NCI-H2171 treated with DMSO at 0.1 percent for 48 hours (cell line): ENCODE measurements at regions not wholly inside any gene's neighbourhood (a gene's known extent, or its start where the extent isn't known, plus 50 kb on each side); places are given as distances from the start of the nearest gene placed in this dataset.
A peak's percentile ranks its signal among the peaks of the same experiment; 100 is the strongest.
"Not testable (repeated sequence)": the region's sequence is repeated elsewhere in the genome, so short reads cannot be mapped to it uniquely, and the experiment has no call there.

Experiments used
- DNase-seq: peaks from one replicate; lab custom pipeline; 2025; lab: John Stamatoyannopoulos, UW

DNA sequence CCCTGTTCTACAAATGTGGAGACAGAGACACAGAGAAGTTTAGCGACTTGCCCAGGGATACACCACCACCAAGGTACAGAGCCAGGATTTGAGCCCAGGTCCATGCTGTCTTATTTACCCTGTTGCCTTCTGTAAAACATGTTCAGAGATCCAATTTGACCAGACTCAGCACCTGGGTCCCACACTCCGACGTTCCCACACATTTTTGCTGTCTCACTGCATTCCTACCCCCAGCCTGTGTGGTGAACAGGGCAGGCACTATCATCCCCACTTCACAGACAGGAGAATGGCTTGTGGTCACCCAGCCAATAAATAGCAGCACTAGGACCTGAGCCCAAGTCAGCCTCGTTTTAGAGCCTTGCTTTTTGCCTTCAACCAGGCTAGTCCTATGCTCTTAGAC is 102.8 kb downstream of the PJA1 start:
- DNase-seq = no peak

DNA sequence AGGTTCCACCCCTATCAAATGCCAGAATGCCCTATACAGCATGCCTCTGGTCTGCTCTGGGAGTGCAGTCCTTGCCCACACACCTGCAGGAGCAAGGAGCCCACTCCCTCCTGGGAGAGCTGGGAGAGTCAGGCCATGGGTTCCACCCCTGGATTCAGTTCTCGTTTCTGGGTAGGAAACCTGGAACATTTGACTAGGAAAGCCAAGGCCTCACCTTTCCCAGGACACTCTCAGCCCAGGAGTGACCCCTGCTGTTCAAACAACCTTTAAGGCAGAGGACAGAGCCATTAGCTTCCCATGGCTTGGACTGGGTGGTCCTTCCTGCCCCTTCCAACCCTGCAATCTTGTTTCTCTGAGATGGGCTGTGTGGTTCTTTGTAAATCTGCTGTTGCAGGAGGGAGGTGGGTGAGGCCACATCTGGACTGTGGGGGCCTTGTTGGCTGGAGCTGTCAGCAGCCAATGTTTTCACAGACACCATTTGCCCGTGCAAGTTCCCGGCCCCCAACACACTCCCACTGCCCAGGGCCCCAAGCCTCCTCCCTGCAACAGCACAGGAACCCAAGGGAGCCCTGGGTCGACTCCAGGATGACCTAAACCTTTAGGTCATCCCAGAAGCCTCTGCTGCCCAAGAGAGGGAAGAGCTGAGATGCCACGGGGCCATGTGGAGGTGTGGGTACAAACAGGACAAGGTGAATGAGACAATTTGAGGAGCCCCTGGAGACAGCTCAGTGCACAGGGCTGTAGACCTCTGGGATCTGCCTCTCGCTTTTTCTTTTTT is 104.4 kb downstream of the PJA1 start:
- DNase-seq = no peak

DNA sequence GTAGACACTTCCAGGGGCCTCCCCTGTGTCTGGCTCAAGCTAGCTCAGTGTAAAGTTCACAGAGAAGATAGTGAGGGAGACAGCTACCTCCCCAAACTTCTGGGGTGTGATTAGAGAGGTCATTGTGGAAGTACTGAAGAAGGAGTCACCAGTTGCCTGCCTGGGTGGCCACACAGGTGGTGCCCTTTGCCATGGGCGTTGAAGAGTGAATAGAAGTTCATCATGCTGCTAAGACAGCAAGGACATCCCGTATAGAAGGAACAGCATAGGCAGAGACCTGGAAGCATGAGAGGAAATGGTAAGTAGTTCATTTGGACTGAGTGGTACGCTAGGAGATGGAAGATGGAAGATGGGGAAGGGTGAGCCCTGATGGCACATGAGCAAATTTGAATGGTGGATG is 110.1 kb downstream of the PJA1 start:
- DNase-seq = no peak

DNA sequence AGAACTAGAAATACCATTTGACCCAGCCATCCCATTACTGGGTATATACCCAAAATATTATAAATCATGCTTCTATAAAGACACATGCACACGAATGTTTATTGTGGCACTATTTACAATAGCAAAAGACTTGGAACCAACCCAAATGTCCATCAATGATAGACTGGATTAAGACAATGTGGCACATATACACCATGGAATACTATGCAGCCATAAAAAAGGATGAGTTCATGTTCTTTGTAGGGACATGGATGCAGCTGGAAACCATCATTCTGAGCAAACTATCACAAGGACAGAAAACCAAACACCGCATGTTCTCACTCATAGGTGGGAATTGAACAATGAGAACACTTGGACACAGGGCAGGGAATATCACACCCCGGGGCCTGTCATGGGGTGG is 110.8 kb downstream of the PJA1 start:
- DNase-seq = not testable (repeated sequence)

DNA sequence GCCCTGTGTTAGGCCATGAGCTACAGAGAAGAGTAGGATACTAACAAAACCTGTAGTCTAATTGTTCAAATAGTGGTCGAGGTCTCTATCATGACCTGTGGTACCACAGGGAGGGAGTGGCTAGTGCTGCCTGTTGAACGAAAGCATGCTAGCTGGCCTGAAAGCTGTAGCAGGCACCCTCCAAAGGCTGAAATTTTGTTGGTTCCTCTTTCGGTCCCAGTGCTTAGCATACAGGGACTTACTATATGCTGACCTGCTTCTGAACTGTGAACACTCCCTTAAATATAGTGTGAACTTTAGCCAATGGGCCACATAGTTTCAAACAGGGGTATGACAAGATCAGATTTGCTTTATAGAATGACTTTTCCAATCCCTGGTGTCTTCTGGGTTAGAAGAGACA is 113.4 kb downstream of the PJA1 start:
- DNase-seq = no peak

DNA sequence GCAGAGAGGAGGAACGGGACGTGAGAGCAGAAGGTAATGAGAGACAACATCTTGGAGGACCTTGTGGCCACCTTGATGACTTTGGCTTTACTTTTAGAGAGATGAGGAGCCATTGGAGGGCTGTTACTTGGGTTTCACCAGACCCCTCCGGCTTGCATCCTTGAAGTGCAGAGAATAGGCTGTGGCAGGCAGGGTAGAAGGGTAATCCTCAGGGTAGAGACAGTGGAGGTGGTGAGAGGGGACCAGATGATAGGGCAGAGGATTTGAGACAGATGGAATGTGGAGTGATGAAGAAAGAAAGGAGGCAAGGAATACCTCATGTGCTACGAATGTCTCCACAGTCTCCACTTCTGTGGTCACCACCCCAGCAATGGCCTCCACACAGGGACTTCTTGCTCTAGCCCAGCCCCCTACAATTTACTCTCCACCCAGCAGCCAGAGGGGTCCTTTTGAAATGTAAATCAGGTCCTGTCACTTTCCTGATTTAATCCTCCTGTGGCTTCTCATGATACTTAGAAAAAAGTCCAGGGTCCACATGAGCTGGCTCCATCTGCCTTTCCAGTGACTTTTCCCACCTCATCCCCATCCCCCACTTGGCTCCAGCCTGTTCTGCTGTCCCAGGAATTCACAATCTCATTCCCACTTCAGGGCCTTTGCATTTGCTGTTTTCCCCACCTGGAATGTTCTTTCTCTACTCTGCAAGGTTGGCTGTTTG is 115.0 kb downstream of the PJA1 start:
- no peak for DNase-seq

DNA sequence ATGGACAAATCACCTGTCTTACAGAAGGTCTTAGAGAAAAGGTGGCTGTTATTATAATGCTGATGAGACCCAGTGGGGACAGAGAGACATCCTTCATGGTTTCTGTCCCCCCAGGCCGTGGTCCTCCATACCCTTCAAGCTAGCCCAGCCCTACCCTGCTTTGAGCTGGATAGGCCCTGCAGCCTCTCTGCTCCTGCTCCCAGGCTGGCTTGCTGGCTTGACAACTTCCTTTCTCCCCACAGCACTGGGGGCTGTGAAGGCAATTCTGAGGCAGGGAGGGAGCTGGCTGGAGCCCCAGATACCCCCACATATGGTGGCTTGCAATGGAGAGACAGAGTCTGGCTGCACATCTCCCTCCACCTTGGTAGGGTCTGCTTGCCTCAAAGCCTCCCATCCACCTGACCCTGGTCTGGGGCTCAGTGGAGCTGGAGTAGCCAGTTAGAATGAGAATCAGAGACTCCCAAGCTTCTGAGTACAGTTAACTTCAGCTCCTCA is 118.2 kb downstream of the PJA1 start:
- no peak for DNase-seq

DNA sequence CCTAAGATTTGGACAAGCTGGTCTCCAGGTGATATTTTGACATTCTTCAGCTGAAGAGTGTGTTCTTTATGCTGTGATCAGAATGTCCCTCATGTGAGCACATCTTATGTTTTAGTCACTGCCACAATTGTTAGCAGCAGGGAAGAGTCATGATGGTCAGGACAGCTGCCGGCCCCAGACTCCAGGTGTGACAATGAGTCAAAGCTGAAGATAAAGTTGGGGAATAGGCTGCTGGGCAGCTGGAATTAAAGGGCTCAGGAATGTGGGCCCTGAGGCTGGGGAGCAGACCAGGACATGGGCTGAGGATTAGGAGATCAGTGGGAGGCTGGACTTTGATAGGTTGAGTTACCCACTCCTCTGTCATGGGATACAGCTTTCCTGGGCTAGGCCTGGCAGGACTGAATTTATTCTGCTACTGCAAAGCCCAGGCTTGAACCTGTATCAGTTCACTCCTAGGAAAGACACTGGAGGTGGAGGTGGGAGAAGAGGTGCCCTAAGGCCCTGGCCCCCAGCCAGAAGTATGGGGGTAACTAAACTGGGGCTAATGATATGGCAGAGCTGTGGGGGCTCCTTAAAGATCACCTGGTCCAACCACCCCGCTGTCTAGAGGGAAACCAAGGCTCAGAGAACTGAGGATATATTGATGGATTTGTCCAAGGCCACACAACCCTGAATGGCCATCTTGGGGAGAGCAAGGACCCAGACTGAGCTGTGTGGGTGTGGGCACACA is 119.5 kb downstream of the PJA1 start:
- DNase-seq = no peak

DNA sequence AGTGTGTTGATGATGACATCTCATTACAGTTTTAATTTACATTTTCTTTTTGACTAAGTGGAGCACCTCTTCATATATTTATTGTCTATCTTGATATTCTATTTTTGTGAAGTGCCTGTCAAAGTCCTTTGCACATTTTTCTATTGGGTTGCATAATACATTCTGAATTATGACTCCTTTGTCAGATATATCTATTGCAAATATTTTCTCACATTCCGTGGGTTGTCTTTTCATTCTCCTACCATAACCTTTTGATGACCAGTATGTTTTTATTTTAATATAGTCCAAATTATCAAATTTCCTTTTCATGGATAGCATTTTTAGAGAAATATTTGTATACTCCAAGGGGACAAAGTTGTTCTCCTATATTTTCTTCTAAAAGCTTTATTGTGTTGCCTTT is 126.4 kb downstream of the PJA1 start:
- no peak for DNase-seq

DNA sequence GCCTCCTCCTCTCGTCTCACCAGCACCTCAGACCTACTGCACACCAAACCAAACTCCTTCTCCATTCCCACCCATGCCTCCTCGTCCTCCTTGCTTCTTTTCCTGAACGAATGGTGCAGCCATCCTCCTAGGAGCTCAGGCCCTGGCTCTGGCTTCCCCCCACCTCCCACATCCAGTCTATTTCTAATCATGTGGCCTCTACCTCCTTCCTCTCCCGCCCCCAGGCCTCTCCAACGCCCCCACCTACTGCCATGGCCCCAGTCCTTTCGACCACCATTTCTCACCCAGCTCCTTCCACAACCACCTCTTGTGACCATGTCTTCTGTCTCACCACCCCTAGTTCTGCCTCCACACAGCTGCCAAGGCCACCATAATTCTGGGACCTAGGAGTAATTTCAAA is 127.1 kb downstream of the PJA1 start:
- no peak for DNase-seq

DNA sequence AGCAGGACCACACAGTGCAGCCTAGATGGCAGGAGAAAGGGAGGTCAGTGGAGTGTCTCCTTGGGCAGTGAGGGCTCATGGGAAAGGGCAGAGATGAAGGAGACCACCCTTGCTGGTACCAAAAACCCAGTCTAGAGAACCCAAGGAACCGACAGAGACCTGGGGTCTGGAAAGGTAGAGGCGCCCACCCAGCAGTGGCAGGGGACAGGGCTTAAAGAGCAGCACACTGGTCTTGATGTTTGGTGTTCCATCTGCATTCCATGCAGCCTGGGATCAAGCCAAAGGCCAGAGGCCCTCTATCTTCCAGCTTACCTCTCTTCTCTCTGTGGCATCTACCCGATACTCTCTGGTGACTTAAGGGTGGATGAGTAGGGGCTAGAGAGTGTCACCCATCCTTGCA is 127.5 kb downstream of the PJA1 start:
- no peak for DNase-seq

DNA sequence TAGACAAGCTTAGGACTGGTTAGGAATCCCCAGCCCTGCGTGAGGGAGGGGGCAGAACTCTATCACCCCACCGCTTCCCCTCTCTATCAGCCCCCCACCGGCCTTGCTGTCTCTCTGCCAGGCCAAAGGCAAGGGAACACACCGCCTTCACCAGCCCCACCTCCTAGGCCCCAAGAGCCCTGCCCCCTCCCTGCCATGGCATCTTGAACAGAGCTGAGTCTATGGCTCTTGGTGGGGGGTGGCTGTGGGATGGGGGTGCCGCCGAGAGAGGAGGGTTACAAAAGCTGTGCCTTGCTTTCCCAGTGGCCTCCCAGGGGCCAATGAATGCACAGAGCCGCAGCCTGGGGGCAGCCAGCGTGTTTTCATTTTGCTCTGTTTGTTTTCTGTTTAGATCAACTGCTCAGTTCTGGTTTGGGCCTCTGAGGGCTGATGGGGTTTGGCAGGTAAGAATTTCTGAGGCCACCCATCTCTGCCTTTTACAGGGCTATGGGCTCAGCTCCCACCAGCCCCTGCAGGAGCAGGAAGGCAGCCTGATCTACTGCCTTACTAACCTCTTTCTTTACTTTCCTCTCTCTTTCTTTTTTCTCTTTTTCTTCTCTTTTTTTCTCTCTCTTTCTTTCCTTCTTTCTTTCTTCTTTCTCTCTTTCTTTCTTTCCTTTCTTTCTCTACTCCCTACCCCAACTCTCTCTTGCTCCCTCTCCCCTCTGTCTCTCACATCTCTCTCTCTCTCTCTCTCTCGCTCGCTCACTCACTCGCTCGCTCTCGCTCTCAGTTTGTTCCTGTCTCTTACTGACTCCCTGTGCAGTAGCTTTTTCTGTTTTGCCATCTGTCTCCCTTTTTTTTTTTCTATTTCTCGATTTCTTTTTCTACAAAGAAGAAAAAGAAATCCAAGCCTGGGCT is 128.3 kb downstream of the PJA1 start:
- peak; percentile 59 for DNase-seq

DNA sequence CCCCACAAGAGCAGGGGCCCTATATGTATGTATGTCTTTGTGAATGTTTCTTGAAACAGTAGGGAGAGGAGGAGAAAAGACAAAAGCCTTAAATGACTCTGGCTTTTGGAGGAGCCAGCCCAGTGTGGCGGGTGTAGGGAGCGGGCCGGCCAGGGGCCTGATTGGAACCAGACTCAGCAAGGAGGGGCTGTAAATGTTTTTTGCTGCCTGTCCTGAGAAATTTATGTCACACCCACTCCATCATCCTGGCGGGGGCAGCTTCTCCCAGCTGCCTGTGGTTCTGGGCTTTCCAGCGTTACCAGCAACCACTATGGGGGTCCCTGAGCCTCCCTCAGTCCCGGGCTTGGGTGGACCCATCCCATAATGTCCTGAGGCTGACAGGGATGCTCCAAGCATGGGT is 130.8 kb downstream of the PJA1 start:
- DNase-seq = no peak

DNA sequence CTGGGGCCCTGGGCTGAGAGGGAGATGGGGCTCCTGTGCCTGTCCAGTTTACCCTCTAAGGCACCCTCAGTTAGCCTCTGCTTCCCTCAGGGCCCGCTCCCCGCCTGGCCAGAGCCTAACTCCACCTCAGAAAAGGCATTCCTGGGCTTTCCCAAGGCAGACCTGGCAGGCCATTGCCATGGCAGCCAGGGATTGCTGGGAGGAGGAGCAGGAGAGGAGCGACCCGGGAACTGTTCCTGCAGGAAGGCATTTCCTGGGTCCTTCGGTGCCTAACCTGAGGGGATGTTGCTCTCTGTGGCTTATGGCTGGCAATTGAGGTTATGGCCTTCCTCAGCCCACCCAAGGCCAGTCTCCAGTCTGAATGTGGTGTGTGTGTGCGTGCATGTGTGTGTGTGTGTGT is 131.3 kb downstream of the PJA1 start:
- no peak for DNase-seq

DNA sequence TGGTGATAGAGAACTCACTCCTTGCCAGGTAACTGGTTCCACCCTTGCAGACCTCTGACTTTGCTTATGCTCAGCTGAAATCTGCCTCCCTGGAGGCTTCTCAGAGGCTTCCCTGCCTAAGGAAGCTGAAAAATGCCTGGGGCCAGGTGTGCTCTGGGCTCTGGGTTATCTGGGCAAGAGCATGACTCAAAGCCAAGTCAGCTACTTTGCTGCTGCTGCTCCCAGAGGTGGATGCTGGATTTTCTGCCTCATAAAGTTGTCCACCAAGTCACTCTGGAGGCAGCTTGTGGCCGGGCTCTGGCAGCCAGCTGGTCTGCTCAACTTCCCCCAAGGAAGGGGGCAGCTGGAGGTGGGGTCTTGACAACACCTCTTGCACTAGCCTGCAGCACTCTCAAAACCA is 132.7 kb downstream of the PJA1 start:
- DNase-seq = no peak

DNA sequence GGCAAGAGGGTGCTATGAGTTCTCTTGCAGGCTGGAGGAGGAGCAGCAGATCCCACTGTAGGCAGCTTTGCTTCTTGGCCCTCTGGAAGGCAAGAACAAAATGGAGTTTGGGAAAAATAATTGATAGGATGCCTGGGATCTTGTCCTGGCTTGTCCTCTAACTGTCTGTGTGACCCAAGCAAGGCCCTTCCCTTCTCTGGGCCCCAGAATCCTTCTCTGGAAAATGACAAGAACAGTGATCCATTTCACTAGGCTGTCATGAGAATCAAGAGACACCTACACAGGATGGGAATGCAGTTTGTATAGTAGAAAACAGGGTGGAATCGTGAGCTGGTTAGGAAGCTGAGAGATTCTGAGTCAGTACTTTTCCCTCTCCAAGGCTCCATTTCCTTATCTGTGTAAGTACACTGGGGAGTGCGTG is 133.3 kb downstream of the PJA1 start:
- DNase-seq = no peak

DNA sequence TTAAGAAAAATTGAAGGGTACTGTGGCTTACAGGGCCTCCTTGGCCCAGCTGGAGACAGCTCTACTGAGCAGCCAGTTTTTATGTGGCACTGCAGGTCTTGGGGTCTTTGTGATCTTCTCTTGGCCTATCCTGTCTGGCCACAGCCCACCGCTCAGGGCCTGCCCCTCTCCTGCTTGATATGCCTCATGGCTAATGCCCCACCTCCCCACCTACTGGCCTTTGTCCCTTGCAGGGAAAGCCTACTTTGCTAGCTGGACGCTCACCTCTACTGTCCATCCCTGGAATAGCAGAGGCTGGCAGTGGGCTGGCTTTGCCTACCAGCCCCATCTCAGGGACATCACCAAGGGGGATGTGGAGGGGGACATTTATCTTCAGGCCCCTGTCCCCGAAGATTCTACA is 134.1 kb downstream of the PJA1 start:
- no peak for DNase-seq

DNA sequence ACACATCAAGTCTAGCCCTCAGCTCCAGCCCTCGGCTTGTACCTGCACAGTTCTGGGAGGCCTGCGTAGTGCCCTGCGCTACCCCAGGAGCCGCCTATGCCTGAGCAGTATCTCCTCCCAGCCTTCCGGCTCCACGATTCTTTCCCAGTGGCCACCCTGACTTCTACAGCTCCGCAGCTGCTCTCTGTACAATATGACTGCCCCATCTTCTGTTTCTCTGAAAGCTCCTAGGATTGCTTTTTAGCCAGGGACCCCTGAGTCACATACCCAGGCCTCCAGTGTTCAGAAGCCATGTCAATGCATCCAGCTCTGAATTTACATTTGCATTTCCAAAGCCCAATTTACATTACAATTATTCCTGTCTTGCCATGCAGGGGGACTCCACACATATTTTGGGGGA is 135.5 kb downstream of the PJA1 start:
- DNase-seq = no peak

DNA sequence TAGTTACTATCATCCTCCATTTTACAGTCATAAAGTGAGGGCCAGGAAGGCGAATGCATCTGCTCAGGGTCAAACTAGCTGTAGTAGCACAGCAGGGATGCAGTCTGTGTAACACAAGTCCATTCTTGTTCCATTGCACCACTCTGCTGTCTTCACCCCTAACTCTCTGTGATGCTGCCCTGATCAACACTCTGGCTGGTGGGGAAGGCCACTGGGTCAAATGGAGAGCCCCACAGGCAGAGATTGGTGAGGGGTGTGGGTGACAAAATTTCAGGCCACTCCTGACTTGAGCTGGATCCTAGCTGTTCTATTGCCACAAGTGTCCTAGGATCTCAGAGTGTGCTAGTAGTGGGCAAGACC is 136.5 kb downstream of the PJA1 start:
- no peak for DNase-seq

DNA sequence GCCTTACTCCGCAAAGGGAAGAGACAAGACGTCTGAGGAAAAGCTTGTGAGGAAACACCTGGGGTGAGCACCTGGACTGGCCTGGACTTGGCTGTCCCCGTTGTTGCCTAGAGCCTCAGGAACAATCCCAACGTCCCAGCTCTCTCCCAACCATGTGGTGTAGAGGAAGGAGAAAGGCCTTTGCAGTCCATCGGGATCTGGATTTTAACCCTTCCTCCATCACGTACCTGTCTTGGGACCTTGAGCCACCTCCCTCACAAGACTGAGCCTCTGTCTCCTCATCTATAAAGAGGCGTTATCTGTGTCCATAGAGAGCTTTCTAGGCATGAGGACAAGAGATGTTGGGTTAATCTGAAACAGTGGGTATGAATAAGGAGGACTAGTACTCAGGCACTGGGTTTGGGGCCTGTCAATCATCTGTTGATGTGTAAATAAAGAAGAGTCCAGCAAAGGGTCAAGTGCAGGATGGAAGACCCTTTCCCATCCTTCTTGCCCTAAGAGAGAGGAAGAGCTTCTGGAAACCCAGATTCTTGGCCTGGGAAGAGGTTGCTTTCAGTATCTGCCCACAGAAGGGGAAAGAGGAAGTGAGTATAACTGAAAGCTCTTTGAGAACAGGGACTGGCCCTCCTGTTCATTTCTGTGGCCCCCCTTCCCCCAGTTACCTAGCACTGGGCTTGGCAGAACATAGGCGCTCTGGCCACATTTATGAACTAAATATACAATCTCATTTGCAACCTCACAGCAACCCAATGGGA is 137.1 kb downstream of the PJA1 start:
- DNase-seq = no peak
